Fibroblast of lung (primary cell): ENCODE measurements at regions not wholly inside any gene's neighbourhood (a gene's known extent, or its start where the extent isn't known, plus 50 kb on each side); places are given as distances from the start of the nearest gene placed in this dataset.

Experiments used
- DNase-seq, 2 donors: peaks; one replicate each; pipeline versions ENCODE4 v3.0.0 to v3.0.0-alpha.2; 2010; ENCODE audit warnings: low read depth in 2 of 2
- H2AFZ ChIP-seq: 2 replicates; pipeline ENCODE4 v1.5.1; 2012; ENCODE audit warnings: low read length, control low read depth, inconsistent platforms
- H3K27ac ChIP-seq: 2 replicates; pipeline ENCODE4 v1.5.1; 2011; ENCODE audit warnings: low read length, control low read depth; ENCODE audit not compliant: insufficient read depth
- H3K27me3 ChIP-seq: 2 replicates; pipeline ENCODE4 v1.5.1; 2011; ENCODE audit warnings: mild to moderate bottlenecking, low read length; ENCODE audit not compliant: control insufficient read depth, insufficient read depth
- H3K36me3 ChIP-seq: 2 replicates; pipeline ENCODE4 v1.5.1; 2011; ENCODE audit warnings: low read length; ENCODE audit not compliant: control insufficient read depth, insufficient read depth
- H3K4me1 ChIP-seq: 2 replicates; pipeline ENCODE4 v1.5.1; 2011; ENCODE audit warnings: low read length; ENCODE audit not compliant: control insufficient read depth, insufficient read depth; ENCODE audit errors: extremely low read depth
- H3K4me2 ChIP-seq: 2 replicates; pipeline ENCODE4 v1.5.1; 2011; ENCODE audit warnings: low read length, control low read depth; ENCODE audit not compliant: insufficient read depth; ENCODE audit errors: extremely low read depth
- H3K4me3 ChIP-seq, 4 experiments: fragments of 200-600 bp in 1 of 4; sonication (generic) in 1 of 4; replicated peaks in 1 of 4; 2 replicates each; pipeline ENCODE4 v1.5.1; 2011 to 2016; ENCODE audit warnings: low read length in 4 of 4, low read depth in 3 of 4, mild to moderate bottlenecking in 3 of 4, control low read depth in 2 of 4, inconsistent platforms in 1 of 4, mixed read lengths in 1 of 4; ENCODE audit not compliant: insufficient read depth in 1 of 4; ENCODE audit errors: control extremely low read depth in 1 of 4
- H3K79me2 ChIP-seq: 2 replicates; pipeline ENCODE4 v1.5.1; 2012; ENCODE audit warnings: mild to moderate bottlenecking, low read length, inconsistent platforms; ENCODE audit not compliant: control insufficient read depth, insufficient read depth
- H3K9ac ChIP-seq: 2 replicates; pipeline ENCODE4 v1.5.1; 2011; ENCODE audit warnings: mild to moderate bottlenecking, low read length, control low read depth; ENCODE audit not compliant: insufficient read depth
- H3K9me3 ChIP-seq: 2 replicates; pipeline ENCODE4 v1.5.1; 2012; ENCODE audit warnings: low read depth, low read length; ENCODE audit not compliant: control insufficient read depth, insufficient read depth
- H4K20me1 ChIP-seq: 2 replicates; pipeline ENCODE4 v1.5.1; 2011; ENCODE audit warnings: low read length; ENCODE audit not compliant: control insufficient read depth, insufficient read depth; ENCODE audit errors: extremely low read depth
- CTCF ChIP-seq, 2 donors: IDR thresholded peaks in 1 of 2; conservative IDR thresholded peaks in 1 of 2; 1 replicate in 1 of 2; 2 replicates in 1 of 2; pipeline ENCODE4 v1.5.1; 2011 to 2012; ENCODE audit warnings: low read length in 2 of 2, control low read depth in 1 of 2, inconsistent platforms in 1 of 2, low read depth in 1 of 2, mild to moderate bottlenecking in 1 of 2
- EZH2 ChIP-seq: IDR thresholded peaks from 2 replicates; pipeline ENCODE4 v1.5.1; 2012; ENCODE audit warnings: low read length, control low read depth, mild to moderate bottlenecking; ENCODE audit errors: missing control alignments

- Histone ChIP-seq H3K27me3 (no peaks in the 10 kb centered on the region), H3K79me2 (no peaks in the 10 kb centered on the region), H3K4me2 (no peak overlapping the region), H3K36me3 (no peaks in the 10 kb centered on the region), H2AFZ (no peak overlapping the region), H3K4me1 (no peaks in the 10 kb centered on the region), H4K20me1 (no peaks in the 10 kb centered on the region), H3K9me3 (no peaks in the 10 kb centered on the region), H3K4me3 (no peak overlapping the region), H3K27ac (no peak overlapping the region), H3K9ac (no peak overlapping the region)
- no peak for DNase-seq
- TF ChIP-seq CTCF (conservative IDR thresholded peaks at IDR 0.05 in 1 of 2, IDR thresholded peaks at IDR 0.05 in 1 of 2; ENCODE audit: low read depth in 1 of 2, low read length in 2 of 2) (no peak), EZH2 (no peak)
Observed at GRCh38 chr18:34483198-34483597, 226.9 kb upstream of the DTNA start.

GRCh38 chr18:34491719-34492118, 218.4 kb upstream of the DTNA start:
- Histone ChIP-seq H3K79me2 (no peaks in the 10 kb centered on the region), H3K4me3 (no peak overlapping the region), H3K9ac (no peak overlapping the region), H3K36me3 (no peaks in the 10 kb centered on the region), H3K4me2 (no peak overlapping the region), H3K9me3 (no peaks in the 10 kb centered on the region), H3K4me1 (no peaks in the 10 kb centered on the region), H4K20me1 (no peaks in the 10 kb centered on the region), H2AFZ (no peak overlapping the region), H3K27me3 (peaks cover 3% of the 10 kb centered on the region), H3K27ac (no peak overlapping the region)
- TF ChIP-seq EZH2: no peak
- no peak for DNase-seq

GRCh38 chr18:34492652-34493051, 217.4 kb upstream of the DTNA start:
- no peak overlapping the region for H3K9ac ChIP-seq

More at GRCh38 chr18:34492652-34493051, 217.4 kb upstream of the DTNA start:
- H4K20me1 ChIP-seq: no peaks in the 10 kb centered on the region
- no peak for TF ChIP-seq CTCF (conservative IDR thresholded peaks at IDR 0.05 in 1 of 2, IDR thresholded peaks at IDR 0.05 in 1 of 2; ENCODE audit: low read depth in 1 of 2, low read length in 2 of 2)
- TF ChIP-seq EZH2: no peak
- H2AFZ ChIP-seq: no peak overlapping the region
- H3K4me2 ChIP-seq: no peak overlapping the region
- peak overlapping the region in 3 of 4 experiments; percentile 52 to 58 (median 57) for H3K4me3 ChIP-seq
- no peaks in the 10 kb centered on the region for H3K9me3 ChIP-seq
- no peaks in the 10 kb centered on the region for H3K4me1 ChIP-seq
- no peaks in the 10 kb centered on the region for H3K36me3 ChIP-seq
- no peak overlapping the region for H3K27ac ChIP-seq
- H3K79me2 ChIP-seq: no peaks in the 10 kb centered on the region
- H3K27me3 ChIP-seq: peaks cover 3% of the 10 kb centered on the region
- peak in 1 of 2 donors; percentile 13 for DNase-seq
